A172 (cell line): ENCODE measurements at regions not wholly inside any gene's neighbourhood (a gene's known extent, or its start where the extent isn't known, plus 50 kb on each side); places are given as distances from the start of the nearest gene placed in this dataset.
"Not testable (repeated sequence)": the region's sequence is repeated elsewhere in the genome, so short reads cannot be mapped to it uniquely, and the experiment has no call there.

Experiments
- DNase-seq: peaks from one replicate; pipeline ENCODE4 v3.0.0-alpha.2; 2015; ENCODE audit warnings: low spot score

DNA sequence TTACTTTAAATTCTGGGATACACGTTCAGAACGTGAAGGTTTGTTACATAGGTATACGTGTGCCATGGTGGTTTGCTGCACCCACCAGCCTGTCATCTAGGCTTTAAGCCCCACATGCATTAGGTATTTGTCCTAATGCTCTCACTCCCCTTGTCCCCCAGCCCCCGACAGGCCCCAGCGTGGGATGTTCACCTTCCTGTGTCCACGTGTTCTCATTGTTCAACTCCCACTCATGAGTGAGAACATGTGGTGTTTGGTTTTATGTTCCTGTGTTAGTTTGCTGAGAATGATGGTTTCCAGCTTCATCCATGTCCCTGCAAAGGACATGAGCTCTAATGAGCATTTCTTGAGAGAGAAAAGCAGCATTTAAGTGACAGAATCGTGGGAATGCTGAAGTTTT is 726.6 kb downstream of the TDRD15 start:
- DNase-seq: not testable (repeated sequence)

DNA sequence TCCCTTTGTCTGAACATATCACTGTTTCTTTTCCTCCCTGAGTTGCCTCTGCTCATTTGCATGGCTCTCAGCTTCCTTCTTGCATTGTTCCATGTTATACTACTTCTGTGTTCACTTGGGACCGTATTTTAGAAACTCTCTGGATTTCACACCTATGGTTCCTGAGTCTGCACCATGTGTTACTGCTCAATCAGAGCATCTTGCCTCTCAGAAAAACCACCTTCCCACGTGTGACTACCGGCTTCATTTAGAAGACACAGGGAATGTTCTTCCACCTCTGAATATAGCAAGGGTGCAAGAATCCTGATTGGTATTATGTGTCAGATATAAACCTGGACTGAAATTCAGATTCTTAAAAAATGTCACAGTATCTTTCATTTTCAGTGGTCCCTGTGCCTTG is 731.2 kb downstream of the TDRD15 start:
- DNase-seq: no peak

DNA sequence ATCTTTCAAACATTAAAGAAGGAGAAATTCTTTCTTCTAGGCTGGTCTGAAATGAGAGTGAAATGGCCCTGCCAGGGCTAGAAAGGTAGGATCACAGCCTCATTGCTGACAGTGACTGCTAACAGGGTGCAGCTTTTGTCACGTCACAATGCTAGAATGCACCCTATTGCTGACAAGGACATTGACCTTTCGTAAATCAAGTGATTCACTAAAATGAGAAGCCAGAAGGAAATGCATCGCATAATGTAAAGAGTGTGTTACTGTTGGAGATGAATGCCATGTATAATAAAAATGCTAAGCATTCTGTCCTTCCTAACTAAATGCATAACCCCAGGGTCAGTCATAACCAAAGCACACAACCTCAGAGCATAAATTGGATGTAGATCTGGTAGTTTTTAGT is 732.9 kb downstream of the TDRD15 start:
- DNase-seq: no peak

DNA sequence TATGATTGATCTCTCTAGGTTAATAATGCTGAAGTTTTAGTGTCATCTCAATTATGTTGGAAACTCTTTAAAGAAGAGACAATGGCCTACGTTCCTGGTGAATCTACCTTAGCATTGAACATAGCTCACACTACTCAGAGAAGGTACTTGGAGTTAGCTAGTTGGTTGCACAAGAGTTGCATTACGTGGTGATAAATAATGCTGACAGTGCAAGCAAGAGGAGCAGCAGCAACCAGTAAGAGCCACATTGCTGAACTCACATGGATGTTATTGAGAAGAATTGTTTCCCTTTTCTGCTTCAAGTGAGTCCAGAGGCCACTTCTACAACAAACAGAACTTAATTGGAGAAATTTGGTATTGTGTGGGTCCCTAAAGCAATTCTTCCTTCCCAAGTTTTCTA is 737.1 kb downstream of the TDRD15 start:
- no peak for DNase-seq

DNA sequence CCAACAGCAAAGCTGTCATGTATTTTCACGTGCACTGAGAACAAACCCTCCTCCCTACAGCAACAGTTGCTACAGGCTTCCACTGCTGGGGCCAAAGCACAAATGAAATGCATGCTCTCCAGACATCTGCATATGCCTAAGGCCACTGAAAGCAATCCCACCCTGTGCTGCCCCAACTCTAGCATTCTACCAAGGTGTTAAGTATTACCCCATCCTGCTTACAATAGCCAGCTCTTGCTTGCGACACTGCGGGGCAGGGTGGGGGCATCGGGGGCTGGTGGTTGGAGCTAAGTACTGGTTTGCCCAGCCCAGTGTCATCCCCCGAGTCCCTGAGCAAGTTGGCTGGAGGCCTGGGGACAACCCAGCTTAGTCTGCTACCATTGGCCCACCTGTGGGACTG is 742.5 kb downstream of the TDRD15 start:
- DNase-seq: no peak

DNA sequence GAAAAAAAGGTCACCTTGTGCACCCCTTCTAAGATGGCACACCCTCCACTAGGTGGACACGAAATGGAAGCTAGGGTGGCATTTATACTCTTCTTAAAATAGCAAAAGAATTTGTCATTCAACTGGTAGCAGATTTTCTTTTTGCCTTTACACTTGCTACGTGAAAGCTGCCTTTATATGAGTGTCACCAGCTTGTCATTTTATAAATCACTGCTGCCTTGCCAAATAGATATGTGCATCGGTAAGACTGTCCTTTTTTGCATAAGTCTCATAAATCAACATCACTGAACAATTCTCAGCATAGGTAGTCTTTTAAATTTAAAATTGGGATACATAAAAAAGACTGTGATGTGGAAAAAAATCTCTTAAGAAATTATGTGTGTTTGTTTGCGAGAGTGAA is 764.1 kb downstream of the TDRD15 start:
- no peak for DNase-seq

DNA sequence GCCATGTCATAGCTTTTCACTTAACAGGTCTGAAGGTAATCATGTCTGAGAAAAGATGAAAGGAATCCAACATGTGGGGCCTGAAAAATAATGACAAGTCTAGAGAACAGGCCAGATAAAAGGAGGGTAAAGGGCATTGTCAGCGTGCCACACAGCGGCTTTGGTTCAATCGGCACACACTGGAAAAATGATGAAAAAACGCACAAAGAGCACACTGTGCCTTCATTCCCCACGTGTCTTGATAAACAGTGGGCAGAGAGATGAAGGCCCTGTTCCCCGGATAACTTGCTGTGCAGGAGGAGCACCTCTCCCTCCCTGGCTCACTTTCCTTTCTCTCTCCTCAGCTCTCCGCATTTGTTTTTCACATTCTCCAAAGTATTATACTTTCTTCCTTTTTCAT is 766.3 kb downstream of the TDRD15 start:
- DNase-seq: no peak

DNA sequence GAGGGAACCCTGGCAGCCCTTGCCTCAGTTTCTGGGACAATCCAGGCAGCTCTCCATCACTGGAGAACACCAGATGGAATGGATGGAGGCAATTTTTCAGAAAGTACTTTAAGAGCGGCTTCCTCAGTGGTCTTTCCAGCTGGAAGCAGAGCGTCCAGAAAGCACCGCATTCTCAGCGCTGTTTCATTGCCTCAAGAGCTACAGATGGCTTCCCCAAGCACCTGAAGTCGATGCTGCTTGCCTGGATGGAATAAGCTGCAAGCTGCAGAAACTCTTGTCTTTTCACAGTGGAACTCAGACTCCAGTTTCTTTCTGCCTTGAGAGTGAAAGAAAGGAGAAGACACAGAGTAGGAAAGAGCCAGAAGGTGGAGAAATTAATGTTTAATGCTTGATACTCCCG is 766.9 kb downstream of the TDRD15 start:
- no peak for DNase-seq

DNA sequence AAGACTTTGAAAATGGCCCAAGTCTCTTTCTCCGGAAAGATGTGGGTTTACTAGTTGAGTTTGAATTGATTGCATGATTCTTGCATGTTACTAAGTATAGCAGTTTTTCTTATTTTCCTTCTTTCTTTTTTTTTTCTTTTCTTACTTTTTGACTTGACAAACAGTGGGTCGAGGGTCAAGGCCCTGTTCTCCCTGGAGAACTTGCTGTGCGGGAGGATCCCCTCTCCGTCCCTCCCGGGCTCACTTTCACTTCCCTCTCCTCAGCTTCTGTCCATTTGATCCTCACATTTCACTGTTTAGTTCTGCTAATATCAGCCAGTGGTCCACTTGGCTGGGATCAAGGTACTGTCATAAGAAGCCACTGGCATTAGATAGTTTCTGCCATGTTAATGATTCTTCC is 767.4 kb downstream of the TDRD15 start:
- no peak for DNase-seq

DNA sequence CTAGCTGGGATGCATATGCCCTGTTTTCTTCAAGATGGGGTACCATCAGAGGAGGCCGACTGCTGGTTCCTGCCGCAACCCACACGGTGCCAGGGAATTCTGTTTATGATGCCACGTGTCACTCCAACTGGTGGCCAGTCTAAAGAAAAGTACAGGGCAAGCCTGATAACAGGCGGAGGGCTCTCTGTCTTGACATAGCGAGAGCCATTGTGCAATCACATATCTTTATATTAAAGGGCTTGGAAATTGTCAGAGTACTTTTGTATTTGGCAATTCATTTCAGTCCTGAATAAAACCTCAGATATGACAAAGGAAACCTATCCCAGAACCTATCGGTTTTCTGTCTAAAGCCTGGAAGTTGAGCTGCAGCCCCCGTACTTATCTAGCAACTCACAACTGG is 768.4 kb downstream of the TDRD15 start:
- no peak for DNase-seq

DNA sequence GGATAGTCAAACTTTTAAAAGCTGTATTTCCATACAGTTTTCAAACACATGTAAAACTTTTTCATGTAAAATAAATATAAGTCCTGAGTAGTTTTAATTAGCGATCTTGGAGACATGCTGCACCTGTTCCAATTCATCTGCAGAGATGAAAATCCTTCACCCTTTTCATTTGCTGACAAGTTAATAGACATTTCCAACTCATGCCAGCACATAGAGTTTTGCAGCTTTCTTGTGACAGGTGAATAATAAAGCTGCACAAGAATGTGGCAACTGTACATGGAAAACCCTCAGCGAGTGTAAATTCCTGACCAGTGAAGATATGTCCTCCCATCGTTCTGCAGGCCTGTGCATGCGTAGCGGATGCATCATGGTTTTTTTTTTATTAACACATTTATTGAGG is 771.4 kb downstream of the TDRD15 start:
- no peak for DNase-seq

DNA sequence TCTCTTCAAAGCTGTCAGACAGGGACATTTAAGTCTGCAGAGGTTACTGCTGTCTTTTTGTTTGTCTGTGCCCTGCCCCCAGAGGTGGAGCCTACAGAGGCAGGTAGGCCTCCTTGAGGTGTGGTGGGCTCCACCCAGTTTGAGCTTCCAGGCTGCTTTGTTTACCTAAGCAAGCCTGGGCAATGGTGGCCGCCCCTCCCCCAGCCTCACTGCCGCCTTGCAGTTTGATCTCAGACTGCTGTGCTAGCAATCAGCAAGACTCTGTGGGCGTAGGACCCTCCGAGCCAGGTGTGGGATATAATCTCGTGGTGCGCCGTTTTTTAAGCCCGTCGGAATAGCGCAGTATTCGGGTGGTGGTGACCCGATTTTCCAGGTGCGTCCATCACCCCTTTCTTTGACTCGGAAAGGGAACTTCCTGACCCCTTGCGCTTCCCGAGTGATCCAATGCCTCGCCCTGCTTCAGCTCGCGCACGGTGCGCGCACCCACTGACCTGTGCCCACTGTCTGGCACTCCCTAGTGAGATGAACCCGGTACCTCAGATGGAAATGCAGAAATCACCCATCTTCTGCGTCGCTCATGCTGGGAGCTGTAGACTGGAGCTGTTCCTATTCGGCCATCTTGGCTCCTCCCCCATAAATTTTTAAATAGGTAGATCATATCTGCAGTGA is 785.1 kb downstream of the TDRD15 start:
- not testable (repeated sequence) for DNase-seq

DNA sequence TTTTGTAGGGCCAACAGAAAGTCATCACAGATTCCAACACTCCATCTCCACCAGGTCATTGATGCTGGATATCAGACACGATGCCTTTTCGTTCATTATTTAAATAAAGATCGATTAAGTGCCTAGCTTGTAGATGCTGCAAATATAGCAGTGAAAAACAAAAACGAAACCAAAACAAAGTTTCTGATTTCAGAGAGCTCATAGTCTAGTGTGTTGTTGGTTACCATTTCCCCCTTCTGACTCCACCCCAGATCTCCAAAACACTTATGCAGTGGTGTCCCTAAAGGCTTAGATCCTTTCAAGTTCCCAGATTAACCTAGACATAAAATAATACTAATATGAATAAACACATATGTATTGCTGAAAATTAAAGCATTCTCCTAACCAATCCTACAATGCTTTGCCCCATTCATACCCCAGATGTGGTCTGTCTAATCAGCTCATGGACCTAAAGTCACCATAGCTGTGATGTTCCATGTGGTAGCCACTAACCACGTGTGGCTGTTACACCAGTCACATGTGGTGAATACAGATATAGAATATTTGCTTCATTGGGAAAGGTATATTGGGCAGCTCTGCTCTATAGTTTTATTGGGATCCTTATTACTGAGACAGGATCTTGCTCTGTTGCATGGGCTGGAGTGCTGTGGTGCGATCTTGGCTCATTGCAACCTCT is 787.2 kb downstream of the TDRD15 start:
- no peak for DNase-seq

DNA sequence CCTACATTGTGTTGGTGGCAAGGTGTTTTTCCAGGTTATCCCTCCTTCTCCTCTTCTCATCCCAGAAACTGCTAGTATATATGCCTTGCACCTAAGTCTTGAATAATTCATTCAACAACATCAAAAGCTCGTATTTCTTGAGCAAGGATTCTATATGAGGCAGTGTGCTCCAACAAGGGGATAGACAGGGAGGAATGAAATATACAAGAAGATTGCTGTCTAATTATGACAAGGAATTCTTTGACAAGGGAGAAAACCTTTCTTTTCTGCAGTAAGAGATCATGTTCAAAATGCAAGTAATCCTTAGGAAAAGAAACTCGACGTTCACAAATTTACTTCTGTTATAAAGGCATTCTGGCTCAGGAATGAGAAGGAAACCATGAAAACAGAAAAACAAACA is 788.6 kb downstream of the TDRD15 start:
- no peak for DNase-seq

DNA sequence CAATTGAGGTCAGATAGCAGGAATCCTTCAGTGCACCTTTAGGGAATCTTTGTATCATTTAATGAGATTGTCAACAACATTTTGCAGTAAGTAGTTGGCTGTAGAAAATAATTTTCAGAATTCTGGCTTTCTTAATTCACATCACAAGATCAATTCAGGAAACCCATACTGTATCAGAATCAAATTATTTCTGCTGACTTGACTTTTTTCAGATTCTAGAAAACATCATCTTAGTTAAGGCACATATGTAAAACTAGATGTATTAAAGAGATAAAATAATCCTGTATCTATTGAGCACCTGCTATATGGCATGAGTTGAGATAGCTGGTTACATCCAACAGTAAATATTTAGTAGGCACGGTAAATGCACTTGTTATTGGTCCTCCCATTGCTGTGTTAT is 791.4 kb downstream of the TDRD15 start:
- no peak for DNase-seq

DNA sequence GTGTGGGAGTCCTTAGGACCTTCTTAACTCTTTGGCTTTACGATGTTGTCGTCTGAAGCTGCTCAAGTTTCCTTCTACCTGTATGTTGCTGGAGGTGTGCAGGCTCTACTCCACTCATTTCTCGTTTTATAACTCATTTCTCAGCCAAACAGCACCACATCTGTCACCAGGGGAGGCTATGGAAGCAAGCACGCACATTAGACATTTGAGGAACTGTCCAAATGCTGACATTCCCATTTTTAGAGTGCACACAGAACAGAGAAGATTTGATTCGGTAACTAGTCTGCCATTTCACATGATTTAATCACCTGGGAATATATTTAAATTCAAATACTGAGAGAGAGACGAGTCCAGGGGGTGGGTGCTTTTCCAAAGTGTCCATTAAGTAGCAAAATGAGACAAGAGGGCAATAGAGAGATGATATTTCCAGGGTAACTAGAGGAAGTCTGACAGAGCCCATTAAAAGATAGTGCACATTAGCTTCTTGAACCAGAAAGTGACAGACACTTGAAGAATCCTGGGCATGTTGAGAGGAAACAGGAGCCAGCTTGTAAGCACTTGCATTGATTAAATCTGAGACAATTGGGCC is 793.3 kb downstream of the TDRD15 start:
- no peak for DNase-seq

DNA sequence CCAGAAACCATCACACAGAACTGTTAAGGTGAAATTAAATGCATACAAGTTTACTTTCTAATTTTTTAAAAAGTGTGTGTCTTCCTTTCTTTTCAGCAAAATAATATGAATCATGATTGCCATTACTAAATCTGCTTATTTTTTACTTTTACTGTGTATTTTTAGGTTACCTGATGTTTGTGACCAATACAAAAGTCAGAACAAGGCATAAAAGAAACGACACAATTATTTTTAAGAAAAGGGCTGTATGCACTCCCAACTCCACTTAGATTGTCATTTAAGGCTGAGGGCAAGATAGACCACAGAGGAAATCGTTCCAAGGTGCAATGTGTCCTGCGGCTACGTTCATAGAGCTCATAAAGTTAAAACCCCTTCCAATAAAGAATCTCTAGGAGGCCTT is 797.0 kb downstream of the TDRD15 start:
- no peak for DNase-seq

DNA sequence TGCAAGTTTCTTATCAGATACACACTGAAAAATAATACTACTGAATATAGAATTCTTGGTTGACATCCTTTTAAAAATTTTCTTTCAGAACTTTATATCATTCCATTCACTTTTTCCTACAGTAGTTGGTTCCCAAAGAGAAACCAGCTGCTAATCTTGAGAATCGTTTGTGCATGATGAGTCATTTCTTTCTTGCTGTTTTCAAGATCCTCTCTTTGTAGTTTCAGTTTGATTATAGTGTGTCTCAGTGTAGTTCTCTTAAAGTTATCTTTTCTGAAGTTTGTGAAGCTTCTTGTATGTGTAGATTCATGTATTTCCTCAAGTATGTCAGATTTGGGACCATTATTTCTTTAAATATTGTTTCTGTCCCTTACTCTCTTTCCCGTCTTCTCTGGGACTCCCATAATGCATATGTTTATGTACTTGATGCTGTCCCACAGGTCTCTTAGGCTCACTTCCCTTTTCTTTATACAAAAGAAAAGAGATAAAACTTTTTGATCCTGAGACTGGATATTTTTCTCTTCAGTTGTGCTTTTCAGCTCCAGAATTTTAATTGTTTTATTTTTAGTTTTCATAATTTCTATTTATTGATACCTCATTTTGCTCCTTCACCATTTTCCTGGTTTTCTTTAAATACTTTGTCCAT is 801.0 kb downstream of the TDRD15 start:
- DNase-seq: no peak

DNA sequence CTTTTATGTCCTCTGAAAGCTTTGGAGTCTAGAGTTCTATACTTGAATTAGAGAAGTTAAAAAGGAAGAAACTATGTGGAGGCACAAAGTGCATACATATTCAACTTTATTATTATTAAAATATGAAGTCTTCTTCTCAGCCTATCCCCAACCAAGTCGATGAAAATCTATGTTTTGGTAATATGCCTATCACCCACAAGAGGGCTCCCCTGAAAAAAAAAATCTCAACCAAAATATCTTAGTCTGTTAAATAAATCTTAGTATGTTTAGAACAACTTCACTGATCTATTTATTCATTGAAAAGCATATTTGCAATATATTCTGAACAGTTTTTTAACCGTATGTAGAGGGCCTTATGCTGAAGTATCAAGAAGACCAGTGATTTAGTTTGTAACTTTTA is 804.5 kb downstream of the TDRD15 start:
- no peak for DNase-seq

DNA sequence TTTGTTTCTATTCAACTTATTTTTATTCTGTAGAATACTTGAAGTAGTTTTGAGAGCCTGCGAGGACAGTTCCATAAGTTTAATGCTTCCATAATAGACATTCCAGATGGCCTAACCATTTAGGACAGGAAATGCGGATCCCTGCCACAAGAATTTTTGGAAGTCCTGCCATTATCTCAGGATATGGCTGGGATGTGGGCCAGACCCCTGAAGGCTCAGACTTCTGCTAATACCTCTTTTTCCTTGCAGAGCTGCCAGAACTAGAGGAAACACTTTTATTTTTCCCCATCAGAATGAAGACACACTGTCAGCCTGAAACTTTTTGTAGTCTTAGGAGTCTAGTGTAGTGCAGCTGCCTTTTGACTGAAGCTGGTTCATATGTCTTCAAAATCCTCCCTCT is 806.5 kb downstream of the TDRD15 start:
- DNase-seq: no peak

DNA sequence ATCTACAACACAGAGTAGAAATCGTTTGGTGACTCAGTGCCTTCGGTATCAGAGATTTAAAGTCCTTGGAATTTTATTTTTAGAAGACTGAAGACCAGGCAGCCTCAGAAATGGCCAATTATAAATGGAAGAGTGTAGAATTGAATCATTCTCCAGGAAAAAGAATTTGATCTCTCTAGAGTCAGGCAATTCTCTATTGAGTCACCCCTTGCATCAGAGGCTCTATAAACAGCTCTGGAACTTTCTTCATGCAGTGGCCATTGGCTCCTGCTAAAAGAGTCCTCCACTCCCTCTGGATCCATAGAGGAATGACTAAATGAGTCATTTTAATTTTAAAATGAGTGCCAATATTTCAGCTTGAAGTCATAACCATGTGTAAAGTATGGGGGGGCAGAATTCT is 816.2 kb downstream of the TDRD15 start:
- DNase-seq: no peak

DNA sequence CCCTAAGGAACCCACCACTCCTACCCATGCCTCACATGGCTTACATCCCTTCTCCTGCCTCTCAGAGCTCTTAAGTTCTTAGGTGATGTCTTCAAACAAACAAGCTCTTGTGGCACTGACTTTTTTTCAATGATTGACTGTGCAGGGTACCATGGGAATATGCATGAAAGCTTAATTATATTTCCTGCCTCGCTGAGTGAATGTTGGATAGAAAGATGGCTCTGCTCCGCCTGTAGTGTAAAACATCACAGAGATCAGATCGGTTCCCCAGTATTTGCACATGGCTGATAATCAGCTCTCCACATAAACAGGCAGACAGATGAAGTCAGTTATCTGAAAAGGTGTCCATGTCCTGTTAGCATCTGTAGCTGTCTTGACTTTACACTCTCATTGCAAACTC is 820.8 kb downstream of the TDRD15 start:
- no peak for DNase-seq

DNA sequence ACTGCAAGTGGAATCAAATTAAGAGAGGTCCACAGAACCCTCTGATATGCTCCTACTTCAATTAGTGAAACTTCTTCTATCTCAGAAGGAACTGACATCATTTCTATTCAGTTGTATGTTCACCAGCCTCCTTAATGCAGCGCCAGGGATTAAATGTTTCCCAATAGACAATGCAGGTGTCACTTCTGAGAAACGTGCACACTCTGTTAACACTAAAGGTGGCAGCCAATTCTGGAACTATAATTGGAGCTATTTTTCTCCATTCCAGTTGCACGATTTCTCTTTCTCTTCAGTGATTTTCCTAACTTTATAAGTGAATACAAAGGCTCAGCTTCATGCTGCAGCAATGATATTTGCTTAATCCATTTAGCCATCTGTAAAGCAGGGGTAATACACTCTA is 821.9 kb downstream of the TDRD15 start:
- no peak for DNase-seq
